Hypothalamus (tissue), 51 donors: ENCODE measurements at regions not wholly inside any gene's neighbourhood (a gene's known extent, or its start where the extent isn't known, plus 50 kb on each side); places are given as distances from the start of the nearest gene placed in this dataset.

ENCODE experiments used
- DNase-seq, 51 donors: peaks; one replicate each; lab custom pipeline; 2025; lab: John Stamatoyannopoulos, UW

- no peak for DNase-seq
Measured at GRCh38 chr5:136427426-136427825, 62.1 kb upstream of the TRPC7 start.

GRCh38 chr5:136425921-136426320 lies 60.6 kb upstream of the TRPC7 start:
- no peak for DNase-seq

- DNase-seq = peak in 47 of 51 donors; percentile 1 to 83 (median 38)
Measured at GRCh38 chr5:136424835-136425584, 59.7 kb upstream of the TRPC7 start.

- no peak for DNase-seq
Measured at GRCh38 chr5:136423944-136424606, 58.7 kb upstream of the TRPC7 start.

GRCh38 chr5:136420168-136420898 lies 55.0 kb upstream of the TRPC7 start:
- DNase-seq = no peak

- no peak for DNase-seq
Measured at GRCh38 chr5:136418301-136418700, 53.0 kb upstream of the TRPC7 start.
